ENCODE measurements at regions not wholly inside any gene's neighbourhood (a gene's known extent, or its start where the extent isn't known, plus 50 kb on each side); places are given as distances from the start of the nearest gene placed in this dataset.

- H3K4me1 Mint-ChIP-seq (ENCODE audit: low read depth) = no peaks in the 10 kb centered on the region
- TF ChIP-seq CTCF (IDR thresholded peaks at IDR 0.05) = no peak
- H3K4me3 Mint-ChIP-seq = no peak overlapping the region
- H3K27ac Mint-ChIP-seq = no peak overlapping the region
- no peaks in the 10 kb centered on the region for H3K9me3 Mint-ChIP-seq
- DNase-seq = no peak
- peaks cover 8% of the 10 kb centered on the region for H3K27me3 Mint-ChIP-seq (ENCODE audit: insufficient read depth)
- no peaks in the 10 kb centered on the region for H3K36me3 Mint-ChIP-seq (ENCODE audit: low read depth)
These were observed 382.2 kb downstream of the FUT8 start for GRCh38 chr14:65794674-65795279.

- DNase-seq = no peak
- H3K4me3 Mint-ChIP-seq = no peak overlapping the region
- TF ChIP-seq CTCF (IDR thresholded peaks at IDR 0.05) = no peak
- H3K27me3 Mint-ChIP-seq (ENCODE audit: insufficient read depth) = peaks cover 16% of the 10 kb centered on the region
- no peaks in the 10 kb centered on the region for H3K9me3 Mint-ChIP-seq
- no peaks in the 10 kb centered on the region for H3K36me3 Mint-ChIP-seq (ENCODE audit: low read depth)
- H3K4me1 Mint-ChIP-seq (ENCODE audit: low read depth) = no peaks in the 10 kb centered on the region
- H3K27ac Mint-ChIP-seq = no peak overlapping the region
These were observed 385.7 kb downstream of the FUT8 start for GRCh38 chr14:65798216-65798615.

- Mint-ChIP-seq H3K27ac (no peak overlapping the region), H3K4me3 (no peak overlapping the region), H3K9me3 (no peaks in the 10 kb centered on the region), H3K27me3 (ENCODE audit: insufficient read depth) (peaks cover 23% of the 10 kb centered on the region), H3K36me3 (ENCODE audit: low read depth) (no peaks in the 10 kb centered on the region), H3K4me1 (ENCODE audit: low read depth) (no peaks in the 10 kb centered on the region)
- no peak for TF ChIP-seq CTCF (IDR thresholded peaks at IDR 0.05)
- DNase-seq = no peak
These were observed 388.2 kb downstream of the FUT8 start for GRCh38 chr14:65800694-65801093.

- H3K4me3 Mint-ChIP-seq = no peak overlapping the region
- no peaks in the 10 kb centered on the region for H3K36me3 Mint-ChIP-seq (ENCODE audit: low read depth)
- no peak overlapping the region for H3K27ac Mint-ChIP-seq
- peaks cover 23% of the 10 kb centered on the region for H3K27me3 Mint-ChIP-seq (ENCODE audit: insufficient read depth)
- H3K9me3 Mint-ChIP-seq = no peaks in the 10 kb centered on the region
- H3K4me1 Mint-ChIP-seq (ENCODE audit: low read depth) = no peaks in the 10 kb centered on the region
- no peak for DNase-seq
- no peak for TF ChIP-seq CTCF (IDR thresholded peaks at IDR 0.05)
These were observed 389.7 kb downstream of the FUT8 start for GRCh38 chr14:65802196-65802595.

GRCh38 chr14:65803885-65804284 is 391.4 kb downstream of the FUT8 start:
- Mint-ChIP-seq H3K27me3 (ENCODE audit: insufficient read depth) (peaks cover 15% of the 10 kb centered on the region), H3K4me3 (no peak overlapping the region), H3K27ac (no peak overlapping the region), H3K36me3 (ENCODE audit: low read depth) (no peaks in the 10 kb centered on the region), H3K9me3 (no peaks in the 10 kb centered on the region), H3K4me1 (ENCODE audit: low read depth) (no peaks in the 10 kb centered on the region)
- TF ChIP-seq CTCF (IDR thresholded peaks at IDR 0.05) = no peak
- no peak for DNase-seq
